ENCODE measurements at regions not wholly inside any gene's neighbourhood (a gene's known extent, or its start where the extent isn't known, plus 50 kb on each side); places are given as distances from the start of the nearest gene placed in this dataset.
A peak's percentile ranks its signal among the peaks of the same experiment; 100 is the strongest.

DNA sequence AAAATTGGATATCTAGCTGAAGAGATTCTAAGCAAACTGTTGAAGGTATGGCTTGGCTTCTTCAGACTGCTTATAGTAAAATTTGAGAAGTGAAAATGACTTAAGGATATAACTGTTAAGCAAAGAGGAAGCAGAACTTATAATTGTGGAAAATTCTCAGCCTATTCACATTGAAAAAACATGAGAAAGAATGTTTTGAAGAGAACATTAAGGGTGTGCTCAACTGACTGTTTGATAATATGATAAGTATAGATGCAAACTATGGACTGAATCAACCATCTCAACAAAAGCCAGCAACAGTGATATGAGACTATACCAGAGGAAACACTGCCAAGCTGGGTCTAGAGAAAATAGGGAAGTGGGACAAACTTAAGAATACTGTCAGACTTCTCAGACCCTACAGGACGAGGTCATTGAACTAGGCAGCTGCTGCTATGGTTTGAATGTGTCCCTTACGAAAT lies 133.1 kb upstream of the PPP1R3A start:
- no peak overlapping the region for H3K4me3 Mint-ChIP-seq (ENCODE audit: unreplicated experiment)
- peaks cover 8% of the 10 kb centered on the region for H3K4me1 Mint-ChIP-seq (ENCODE audit: low read depth)
- TF ChIP-seq, protein P1, sequence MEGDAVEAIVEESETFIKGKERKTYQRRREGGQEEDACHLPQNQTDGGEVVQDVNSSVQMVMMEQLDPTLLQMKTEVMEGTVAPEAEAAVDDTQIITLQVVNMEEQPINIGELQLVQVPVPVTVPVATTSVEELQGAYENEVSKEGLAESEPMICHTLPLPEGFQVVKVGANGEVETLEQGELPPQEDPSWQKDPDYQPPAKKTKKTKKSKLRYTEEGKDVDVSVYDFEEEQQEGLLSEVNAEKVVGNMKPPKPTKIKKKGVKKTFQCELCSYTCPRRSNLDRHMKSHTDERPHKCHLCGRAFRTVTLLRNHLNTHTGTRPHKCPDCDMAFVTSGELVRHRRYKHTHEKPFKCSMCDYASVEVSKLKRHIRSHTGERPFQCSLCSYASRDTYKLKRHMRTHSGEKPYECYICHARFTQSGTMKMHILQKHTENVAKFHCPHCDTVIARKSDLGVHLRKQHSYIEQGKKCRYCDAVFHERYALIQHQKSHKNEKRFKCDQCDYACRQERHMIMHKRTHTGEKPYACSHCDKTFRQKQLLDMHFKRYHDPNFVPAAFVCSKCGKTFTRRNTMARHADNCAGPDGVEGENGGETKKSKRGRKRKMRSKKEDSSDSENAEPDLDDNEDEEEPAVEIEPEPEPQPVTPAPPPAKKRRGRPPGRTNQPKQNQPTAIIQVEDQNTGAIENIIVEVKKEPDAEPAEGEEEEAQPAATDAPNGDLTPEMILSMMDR (IDR thresholded peaks at IDR 0.05) = no peak
- no peak for DNase-seq (ENCODE audit: low spot score)
- peaks cover 12% of the 10 kb centered on the region for H3K9me3 Mint-ChIP-seq (ENCODE audit: low read depth)
- no peaks in the 10 kb centered on the region for H3K27me3 Mint-ChIP-seq (ENCODE audit: low read depth)
- no peak overlapping the region for H3K27ac Mint-ChIP-seq (ENCODE audit: unreplicated experiment)
- H3K36me3 Mint-ChIP-seq (ENCODE audit: low read depth) = peaks cover 3% of the 10 kb centered on the region

DNA sequence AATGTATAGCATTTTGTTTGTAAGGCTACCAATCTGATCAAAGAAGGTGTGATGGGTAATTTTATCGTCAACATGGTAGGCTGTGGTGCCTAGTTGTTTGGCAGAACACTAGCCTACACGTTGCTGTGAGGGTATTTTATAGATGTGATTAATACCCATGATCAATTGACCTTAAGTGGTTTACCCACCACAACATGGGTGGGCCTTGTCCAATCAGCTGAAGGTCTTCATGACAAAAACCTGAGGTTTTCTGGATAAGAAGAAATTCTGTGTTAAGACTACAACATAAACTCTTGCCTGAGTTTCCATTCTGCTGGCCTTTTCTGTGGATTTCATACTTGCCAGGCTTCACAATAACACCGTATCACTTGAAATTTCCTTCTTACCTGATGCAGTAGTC lies 131.8 kb upstream of the PPP1R3A start:
- Mint-ChIP-seq H3K4me1 (ENCODE audit: low read depth) (peaks cover 8% of the 10 kb centered on the region), H3K27me3 (ENCODE audit: low read depth) (no peaks in the 10 kb centered on the region), H3K27ac (ENCODE audit: unreplicated experiment) (no peak overlapping the region), H3K4me3 (ENCODE audit: unreplicated experiment) (no peak overlapping the region), H3K36me3 (ENCODE audit: low read depth) (no peaks in the 10 kb centered on the region), H3K9me3 (ENCODE audit: low read depth) (peaks cover 3% of the 10 kb centered on the region)
- TF ChIP-seq, protein P1 (IDR thresholded peaks at IDR 0.05) = no peak
- DNase-seq (ENCODE audit: low spot score) = no peak

DNA sequence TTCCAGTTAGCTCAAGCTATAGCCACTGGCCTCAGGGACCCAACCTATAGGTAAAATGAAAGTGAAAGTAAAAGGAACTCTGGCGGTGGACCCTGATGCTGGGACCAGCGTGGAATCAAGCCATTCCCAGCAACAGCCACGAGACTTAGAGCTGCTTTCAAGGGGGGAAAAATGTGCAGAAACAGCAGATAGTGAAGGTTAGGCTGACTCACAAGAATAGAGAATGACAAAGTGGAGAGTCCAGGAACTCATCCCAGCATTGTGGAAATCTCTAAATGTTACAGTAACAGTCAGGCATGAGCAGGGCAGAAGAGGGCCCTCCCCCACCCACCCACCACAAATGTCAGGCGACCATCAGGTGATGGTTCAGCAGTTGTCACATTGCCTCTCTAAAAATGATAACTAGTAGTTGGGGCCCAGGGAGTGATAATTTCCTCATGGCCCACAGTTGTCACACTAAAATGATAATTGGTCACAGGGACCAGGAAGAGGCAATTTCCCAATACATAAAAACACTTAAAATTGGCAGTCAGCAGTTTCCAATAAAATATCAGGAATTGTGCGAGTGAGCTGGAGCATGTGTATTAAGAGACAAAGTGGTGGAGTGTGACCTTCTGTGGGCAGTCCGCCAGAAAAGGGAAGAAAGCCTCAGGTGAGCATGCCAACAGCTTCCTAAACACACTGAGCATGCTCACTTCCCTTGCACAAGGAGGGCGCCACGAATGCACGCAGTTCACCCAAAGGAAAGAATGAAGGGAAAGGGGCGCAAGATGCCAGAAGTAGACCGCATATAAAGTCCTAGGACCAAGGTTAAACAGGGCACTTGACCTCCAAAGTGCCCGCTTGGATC lies 129.8 kb upstream of the PPP1R3A start:
- Mint-ChIP-seq H3K27ac (ENCODE audit: unreplicated experiment) (no peak overlapping the region), H3K27me3 (ENCODE audit: low read depth) (no peaks in the 10 kb centered on the region), H3K36me3 (ENCODE audit: low read depth) (no peaks in the 10 kb centered on the region), H3K4me3 (ENCODE audit: unreplicated experiment) (peak overlapping the region; percentile 42), H3K4me1 (ENCODE audit: low read depth) (peaks cover 8% of the 10 kb centered on the region), H3K9me3 (ENCODE audit: low read depth) (peaks cover 3% of the 10 kb centered on the region)
- no peak for DNase-seq (ENCODE audit: low spot score)
- TF ChIP-seq, protein P1 (IDR thresholded peaks at IDR 0.05) = no peak

GRCh38 chr7:114047889-114048288 lies 129.1 kb upstream of the PPP1R3A start:
- Mint-ChIP-seq H3K9me3 (ENCODE audit: low read depth) (no peaks in the 10 kb centered on the region), H3K4me1 (ENCODE audit: low read depth) (peaks cover 8% of the 10 kb centered on the region), H3K4me3 (ENCODE audit: unreplicated experiment) (peak overlapping the region; percentile 42), H3K27ac (ENCODE audit: unreplicated experiment) (no peak overlapping the region), H3K36me3 (ENCODE audit: low read depth) (no peaks in the 10 kb centered on the region), H3K27me3 (ENCODE audit: low read depth) (no peaks in the 10 kb centered on the region)
- no peak for DNase-seq (ENCODE audit: low spot score)
- TF ChIP-seq, protein P1 (IDR thresholded peaks at IDR 0.05) = no peak

DNA sequence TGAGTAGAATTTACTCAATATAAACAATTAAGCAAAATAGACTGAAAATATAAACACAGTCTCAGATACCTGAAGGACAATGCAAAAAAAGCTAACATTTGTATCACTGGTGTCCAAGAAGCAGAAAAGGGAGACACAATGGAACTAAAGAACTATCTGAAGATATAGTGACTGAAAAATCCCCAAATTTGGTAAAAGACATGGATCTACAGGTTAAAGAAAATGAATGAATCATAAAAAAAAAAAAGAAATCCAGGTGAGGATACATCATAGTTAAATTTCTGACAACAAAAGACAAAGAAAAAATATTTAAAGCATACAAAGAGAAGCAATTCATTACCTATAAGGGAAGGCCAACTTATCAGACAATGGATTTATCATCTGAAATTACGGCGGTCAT lies 114.7 kb upstream of the PPP1R3A start:
- no peak overlapping the region for H3K27ac Mint-ChIP-seq (ENCODE audit: unreplicated experiment)
- H3K4me1 Mint-ChIP-seq (ENCODE audit: low read depth) = no peaks in the 10 kb centered on the region
- peaks cover 3% of the 10 kb centered on the region for H3K9me3 Mint-ChIP-seq (ENCODE audit: low read depth)
- H3K4me3 Mint-ChIP-seq (ENCODE audit: unreplicated experiment) = no peak overlapping the region
- no peaks in the 10 kb centered on the region for H3K27me3 Mint-ChIP-seq (ENCODE audit: low read depth)
- TF ChIP-seq, protein P1 (IDR thresholded peaks at IDR 0.05) = no peak
- DNase-seq (ENCODE audit: low spot score) = no peak
- H3K36me3 Mint-ChIP-seq (ENCODE audit: low read depth) = no peaks in the 10 kb centered on the region

Measured in chondrocyte (in vitro differentiated cells).